EH (cell line): ENCODE measurements at regions not wholly inside any gene's neighbourhood (a gene's known extent, or its start where the extent isn't known, plus 50 kb on each side); places are given as distances from the start of the nearest gene placed in this dataset.
A peak's percentile ranks its signal among the peaks of the same experiment; 100 is the strongest.

Source experiments
- DNase-seq: peaks from one replicate; pipeline ENCODE4 v3.0.0-alpha.2; 2015; ENCODE audit warnings: low read depth

GRCh38 chr1:234975941-234976860 is 152.4 kb downstream of the TOMM20 start:
- no peak for DNase-seq

DNA sequence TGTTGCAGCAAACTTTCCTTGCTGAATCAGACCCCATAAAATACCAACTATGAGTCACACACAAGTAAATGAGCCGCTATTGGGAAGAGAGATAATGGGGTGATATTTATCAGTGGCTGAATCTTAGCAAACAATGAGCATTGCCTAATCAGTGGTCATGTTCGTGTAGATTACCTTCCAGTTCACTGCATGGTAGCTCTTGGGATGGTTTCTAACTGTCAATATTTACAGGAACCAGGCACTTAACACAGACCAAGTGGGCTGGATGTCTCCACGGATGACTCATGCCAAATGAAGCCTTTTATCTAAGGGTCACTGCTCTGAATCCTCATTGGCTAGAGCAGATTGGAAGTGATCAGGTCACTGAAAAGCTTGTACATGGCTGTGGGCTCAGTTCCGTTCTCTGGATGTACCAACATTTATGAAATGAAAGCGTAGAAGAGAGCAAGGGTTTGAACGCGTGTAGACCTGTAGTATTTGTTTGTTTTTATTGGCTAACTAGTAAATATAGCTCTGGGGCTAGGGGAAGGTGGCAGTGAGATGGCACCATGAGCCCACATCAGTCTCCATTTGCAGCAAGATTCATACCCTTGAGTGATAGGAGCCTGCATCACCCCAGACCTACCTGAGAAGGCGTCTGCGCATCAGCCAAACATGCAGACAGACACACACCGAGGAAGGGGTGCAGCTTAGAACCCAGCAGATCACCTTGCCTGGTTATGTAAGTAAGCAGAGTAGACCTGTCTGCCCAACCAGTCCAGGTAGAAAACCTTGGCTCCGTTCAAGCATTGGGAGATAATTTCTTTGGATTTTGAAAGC is 153.3 kb downstream of the TOMM20 start:
- peak; percentile 95 for DNase-seq

DNA sequence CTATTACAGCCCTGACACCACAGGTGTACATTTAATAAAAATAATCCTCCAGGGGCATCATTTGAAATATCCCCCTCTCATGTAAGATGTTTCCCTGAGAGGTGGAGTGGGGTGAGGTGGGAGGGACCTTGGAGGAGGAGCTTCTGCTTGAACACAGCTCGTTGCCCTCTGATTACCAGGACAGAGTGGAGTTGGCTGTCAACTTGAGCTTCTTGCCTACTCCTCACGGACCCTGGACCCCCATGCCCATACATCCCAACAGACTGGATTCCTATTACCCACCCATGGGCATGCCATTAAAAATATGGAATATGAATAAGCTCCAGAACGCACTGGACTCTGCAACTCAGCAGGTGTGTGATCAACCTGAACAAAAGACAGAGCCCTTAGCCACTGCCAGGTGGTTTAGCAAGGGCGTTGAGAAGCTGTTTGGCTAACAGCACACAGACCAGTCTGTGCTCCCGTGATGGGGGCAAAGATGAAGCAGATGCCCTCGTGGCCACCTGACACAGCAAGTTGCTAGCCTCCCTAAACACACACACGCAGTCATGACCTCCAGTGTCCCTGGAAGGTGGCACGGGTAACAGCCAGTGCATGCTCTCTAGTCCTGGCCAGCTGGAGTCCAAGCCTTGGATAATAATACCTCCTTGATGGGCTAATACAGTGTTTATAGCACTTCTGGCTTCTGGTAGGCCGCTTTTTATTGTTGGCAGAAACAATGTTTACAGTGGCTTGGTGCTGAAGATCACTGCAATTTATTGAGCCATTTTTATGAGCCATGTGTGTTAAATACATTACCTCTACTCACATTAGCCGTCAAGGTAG is 155.0 kb downstream of the TOMM20 start:
- no peak for DNase-seq

DNA sequence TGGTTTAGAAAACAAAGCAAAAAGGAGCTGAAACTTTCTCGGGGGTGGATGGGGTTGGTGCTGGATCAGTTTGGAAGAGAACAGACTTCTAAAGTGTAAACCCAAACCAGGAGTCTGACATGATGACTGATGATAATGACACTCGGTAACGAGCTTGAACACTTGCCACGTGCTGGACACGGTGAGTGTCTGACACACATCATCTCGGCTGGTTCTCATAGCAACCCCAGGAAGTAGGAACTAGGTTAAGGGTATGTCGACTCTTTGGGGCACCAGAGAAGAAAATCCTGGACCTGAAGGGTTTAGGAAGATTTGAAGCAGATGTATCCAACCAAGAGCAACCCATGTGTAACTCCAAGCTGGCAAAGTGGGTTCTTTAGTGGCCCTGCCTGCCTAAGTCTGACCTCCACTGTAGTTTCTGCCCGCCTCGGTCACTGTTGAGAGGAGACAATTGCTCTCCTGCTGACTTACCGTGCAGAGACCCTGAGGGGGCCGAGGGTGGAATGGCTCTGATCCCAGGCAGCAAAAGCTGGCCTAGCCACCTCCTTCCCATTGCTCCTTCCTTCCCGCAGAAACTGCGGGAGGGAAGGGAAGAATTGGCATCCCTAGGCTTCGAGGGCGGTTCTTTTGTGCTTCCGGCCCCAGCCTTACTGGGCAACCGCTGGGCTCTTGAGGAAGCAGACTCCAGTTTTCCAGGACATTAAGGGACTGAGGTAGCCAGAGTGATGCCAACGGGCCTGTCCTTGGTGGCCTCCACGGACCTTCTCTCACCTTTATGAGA is 156.0 kb downstream of the TOMM20 start:
- no peak for DNase-seq

- no peak for DNase-seq
These were observed 156.9 kb downstream of the TOMM20 start for GRCh38 chr1:234971586-234972297.

DNA sequence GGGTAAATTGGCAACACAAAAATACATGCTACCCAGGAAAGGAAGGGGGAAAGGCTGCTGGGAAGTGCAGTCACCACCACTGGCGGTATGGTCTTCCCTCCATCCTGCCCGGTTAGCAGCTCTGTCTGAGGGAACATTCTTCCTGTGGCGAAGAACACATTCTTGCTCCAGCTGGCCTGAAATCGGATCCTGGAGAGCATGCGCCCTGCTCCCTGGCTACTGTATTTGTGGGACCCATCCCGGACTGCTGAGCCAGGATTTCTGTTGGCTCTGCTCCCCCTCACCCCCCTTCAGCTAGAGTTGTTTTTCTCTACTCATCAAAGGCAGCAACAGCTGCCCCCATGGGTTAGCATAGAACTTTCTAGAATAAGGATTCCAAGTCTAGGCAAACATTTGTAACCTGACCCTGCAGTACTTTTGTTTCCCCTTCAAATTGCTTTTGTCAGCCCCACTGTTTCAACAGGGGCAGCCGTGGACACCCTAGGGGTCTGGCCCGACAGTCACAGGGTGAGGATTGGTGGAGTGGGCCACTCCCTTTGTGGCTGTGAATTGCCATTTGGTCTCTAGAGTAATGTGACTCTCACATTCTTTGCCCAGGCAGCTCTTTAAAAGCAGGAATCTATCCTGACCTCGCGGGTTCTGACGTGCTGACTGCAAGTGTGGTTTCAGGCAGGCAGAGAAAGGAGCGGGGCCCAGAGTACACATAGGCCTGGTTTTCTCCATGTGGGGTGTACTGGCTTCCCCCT is 157.7 kb downstream of the TOMM20 start:
- peak; percentile 98 for DNase-seq

DNA sequence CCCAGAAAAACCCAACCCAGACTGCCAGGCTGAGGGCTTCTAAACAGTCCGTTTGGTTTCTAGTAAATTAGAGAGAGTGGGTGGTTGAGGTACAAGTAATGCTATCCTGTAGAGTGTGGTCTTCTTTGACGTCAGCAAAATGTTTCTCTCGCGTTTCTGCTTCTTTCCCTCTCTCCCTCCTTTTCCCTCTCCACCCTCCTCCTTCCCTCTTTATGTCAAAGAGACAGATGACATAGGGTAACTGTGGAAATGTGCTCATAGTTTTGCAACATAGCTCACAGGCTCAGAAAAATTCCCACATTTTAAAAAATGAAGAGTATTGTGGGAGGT is 158.3 kb downstream of the TOMM20 start:
- DNase-seq: no peak

- peak; percentile 77 for DNase-seq
These were observed 158.8 kb downstream of the TOMM20 start for GRCh38 chr1:234969581-234970400.

- no peak for DNase-seq
These were observed 159.6 kb downstream of the TOMM20 start for GRCh38 chr1:234969011-234969441.

- no peak for DNase-seq
These were observed 160.2 kb downstream of the TOMM20 start for GRCh38 chr1:234968451-234968850.

- DNase-seq: no peak
These were observed 161.5 kb downstream of the TOMM20 start for GRCh38 chr1:234967121-234967520.

- peak; percentile 22 for DNase-seq
These were observed 163.5 kb downstream of the TOMM20 start for GRCh38 chr1:234965111-234965510.

DNA sequence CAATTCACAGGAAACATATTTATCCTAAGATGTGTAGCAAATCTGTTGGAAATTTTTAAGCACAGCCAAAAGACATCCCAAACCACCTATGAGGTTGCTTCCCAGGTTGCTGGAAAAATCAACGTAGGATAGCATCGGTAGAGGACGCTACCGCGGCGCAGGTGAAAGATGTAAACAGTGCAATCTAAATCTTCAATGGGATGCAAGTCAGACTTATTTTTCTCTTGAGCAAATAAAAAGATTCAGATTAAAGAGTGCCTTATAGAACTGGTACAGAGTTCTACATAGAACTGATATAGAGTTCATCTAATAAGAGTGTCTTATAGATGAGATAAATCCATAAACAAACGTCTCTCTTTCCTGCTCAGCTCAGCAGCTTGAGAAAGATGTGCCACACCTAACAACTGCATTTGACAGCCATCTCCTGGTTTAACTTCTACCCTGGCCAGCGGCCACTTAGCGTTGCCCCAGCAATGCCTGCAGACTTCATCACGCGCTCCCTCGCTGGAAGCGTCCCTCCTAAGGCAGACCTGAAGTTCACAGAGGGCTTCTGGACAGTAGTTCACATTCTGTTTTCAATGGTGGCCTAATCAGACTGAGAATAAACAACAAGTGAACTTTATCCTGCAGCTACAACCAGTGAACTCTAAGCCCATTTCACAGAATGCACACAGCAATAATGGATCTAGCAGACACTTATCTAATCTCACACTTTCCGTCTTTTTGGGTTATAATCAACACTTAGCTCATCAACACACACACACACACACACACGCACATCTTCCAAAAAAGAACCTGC is 164.5 kb downstream of the TOMM20 start:
- no peak for DNase-seq

DNA sequence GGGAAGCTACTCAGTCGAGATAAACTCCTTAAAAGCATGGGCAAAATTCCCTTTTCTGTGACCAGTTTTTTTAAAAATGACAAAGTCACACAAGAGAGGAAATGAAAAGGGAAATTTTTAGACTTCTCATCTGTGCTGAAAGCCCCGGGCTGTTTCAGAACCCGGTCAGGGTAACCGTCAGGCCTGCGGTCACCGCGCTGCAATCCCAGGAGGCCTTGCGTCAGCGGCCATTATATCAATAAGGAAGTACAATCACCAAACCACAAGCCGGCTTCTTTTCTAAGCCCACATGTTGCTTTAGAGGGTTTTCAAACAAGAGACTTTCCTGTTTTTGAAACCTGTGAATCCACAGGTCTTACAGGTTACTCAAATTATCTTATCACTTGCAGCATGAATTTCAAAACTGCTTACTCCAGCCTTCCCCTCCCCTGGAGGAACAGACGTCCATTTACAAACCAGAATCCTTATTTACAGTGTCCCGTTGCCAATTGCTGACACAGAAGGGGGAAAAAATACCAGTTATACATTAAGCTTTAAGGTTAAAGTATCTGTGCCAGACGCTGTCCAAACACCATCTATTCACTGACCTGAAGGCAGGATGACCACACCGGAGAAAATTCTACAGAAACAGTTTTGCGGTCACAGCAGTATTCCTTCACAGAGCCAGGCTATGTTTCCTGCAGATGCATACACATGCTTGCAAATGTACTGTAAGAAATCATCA is 165.3 kb downstream of the TOMM20 start:
- DNase-seq: peak; percentile 96

- DNase-seq: peak; percentile 100
These were observed 166.2 kb downstream of the TOMM20 start for GRCh38 chr1:234962340-234962989.

DNA sequence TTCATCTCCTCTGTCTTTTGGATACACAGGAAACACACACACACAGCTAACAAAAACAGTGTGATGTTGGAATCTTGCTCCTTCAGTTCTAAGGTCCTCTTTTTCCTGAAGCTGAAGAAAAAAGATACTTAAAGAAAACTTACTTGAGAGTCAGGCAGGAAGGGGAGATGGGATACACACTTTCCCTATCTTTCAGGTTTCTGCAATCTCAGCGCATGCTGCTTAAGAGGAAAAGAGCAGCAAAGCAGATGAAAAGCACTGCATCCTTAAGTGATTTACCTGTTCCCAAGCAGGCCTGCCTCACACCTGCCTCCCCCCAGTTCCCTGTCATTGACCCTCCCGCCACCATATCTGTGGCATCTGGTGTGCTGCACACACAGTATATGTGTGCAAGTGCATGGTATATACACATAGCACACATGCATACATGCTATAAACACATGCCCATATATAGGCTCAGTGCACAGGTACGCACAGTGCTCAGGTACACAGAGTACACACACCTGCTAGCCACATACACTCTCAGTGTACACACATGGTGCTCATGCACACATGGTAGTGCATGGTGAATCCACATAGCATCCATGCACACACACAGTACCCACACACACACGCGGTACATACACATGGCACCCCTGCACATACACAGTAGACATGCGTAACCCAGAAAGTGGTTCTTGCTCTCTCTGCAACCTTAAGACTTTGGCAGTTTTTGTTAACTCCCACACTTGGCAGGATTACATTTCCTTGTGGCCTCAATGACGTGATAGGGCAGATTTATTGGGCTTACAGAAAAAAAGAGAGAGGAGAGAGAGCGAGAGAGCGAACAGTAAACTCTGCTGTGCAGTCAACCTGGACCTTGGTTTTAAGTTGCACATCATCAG is 166.9 kb downstream of the TOMM20 start:
- peak; percentile 89 for DNase-seq
